HG03039 (cell line): ENCODE measurements at regions not wholly inside any gene's neighbourhood (a gene's known extent, or its start where the extent isn't known, plus 50 kb on each side); places are given as distances from the start of the nearest gene placed in this dataset.

Source experiments
- ATAC-seq: cut with Tn5 transposase; IDR thresholded peaks from one replicate; pipeline ENCODE4 v1.9.1; 2021; ENCODE audit warnings: mild to moderate bottlenecking, moderate library complexity; ENCODE audit not compliant: unreplicated experiment

DNA sequence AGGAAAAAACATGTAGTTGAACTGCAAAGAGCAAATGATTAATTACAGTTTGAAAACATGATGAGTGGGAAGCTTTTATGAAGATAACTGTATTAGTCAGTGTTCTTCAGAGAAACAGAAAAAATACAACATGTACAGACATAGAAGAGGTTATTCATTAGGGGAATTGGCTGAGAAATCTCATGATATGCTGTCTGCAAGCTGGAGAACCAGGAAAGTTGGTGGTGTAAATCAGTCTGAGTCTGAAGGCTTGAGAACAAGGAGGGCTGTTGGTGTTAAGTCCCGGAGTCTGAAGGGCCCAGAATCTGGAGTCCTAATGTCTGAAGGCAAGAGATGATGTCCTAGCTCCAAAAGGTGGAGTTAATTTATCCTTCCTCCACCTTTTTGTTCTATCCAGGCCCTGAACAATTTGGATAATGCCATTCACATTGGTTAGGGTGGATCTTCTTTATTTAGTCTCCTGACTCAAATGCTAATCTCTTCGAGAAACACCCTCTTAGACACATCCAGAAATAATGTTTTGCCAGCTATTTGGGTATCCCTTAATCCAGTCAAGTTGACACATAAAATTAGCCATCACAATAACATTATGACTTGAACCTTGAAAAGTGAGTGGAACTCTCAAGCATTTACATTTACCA lies 672.9 kb upstream of the PTBP2 start:
- ATAC-seq = no peak

DNA sequence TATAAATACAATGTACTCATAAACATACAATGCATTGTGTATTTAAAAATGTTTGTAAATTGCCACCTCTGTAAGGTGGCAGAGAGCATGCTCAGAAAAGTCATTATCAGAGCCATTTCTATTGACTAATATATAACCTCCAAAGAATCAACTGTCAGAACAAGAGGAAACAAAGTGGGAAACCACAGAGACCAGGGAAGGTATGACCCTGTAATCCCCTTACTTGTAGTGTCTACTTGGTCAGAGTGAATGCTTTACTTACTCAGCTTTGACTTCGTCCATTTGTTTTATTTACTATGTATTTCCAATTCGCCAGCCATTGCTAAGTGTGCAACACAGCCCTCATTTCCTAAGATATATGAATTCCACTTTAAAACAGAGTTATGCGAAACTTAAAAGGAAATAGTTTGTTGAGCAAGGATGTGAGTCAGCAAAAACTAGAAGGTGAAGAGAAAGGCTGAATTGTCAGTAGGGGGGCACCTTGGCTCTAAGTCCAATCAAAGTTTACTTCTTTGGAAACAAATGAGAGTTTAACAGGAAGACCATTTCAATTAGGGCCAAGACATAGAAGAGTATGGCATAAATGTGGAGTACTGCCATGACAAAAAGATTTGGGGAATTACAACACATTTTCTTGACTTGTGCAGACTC lies 671.7 kb upstream of the PTBP2 start:
- ATAC-seq = no peak

DNA sequence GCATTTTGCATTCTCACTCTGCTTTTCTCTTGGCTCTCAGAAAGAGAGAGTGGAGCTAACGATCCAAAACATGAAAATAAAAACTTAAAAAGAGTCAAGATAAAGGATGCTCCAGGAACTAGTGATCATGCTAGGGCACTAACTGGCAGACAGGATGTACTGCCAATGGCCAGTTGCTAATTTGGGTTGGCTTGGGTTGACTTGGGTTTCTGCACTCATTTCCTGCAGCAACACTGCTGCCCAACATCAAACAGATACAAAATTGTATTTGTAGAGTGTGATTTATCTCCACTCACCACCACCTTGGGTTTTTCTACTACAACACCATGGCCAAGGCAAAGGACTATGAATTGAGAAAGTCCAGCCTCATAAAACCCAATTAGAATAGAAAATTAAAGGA lies 662.3 kb upstream of the PTBP2 start:
- ATAC-seq = no peak

DNA sequence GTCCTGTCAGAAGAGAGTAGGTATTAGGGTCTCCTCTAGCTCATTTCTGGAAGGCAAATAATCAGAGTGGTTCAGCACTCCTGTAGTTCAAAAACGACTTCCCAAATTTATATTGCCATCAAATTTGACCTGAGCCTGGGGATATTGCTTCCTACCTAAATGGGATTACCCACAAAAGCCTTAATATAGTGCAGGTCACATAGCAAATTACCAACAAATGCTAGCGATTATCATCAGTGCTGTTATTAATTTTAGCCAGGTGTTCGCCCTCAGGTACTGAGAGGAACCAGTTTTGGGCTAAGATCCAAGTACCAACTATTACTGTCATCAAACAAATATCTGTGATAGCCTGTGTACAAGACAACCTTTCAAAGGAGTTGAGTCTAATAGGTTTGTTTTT lies 661.8 kb upstream of the PTBP2 start:
- ATAC-seq = no peak

DNA sequence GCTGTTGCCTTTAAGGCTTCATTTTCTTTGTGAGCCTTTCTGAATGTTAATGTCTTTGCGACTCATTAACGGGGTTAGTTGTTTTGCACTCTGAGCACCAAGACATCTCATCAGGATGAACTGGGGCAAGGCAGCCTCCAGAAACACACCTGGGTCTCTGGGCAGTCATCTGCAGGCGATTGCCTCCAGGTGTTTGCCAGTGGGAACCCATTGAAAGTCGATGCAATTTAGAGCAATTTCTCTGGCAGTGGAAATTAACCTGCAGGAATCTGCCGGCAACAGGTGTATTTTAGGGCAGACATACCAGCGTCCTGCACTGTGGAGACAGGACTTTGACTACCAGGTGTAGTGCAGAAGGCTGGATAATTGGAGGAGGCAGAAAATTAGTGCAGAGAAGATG lies 661.0 kb upstream of the PTBP2 start:
- no peak for ATAC-seq

DNA sequence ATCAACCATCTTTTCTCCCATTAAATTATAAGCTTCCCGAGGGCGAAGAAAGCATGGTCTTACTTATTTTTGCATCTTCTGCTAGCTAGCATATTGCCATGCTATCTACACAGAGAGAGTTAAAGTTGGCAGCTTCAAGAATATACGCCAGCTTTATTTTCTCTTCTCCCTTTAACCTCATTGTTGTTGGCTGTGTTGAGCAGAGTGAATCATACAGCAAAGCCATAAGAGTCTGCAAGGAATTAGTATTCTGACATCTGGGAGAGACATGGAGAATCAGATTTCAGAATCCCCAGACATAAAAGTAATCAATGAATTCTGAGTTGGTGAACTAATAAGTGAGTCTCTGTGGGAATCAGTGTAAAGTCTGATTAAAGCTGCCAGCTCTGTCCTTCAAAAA lies 649.6 kb upstream of the PTBP2 start:
- no peak for ATAC-seq

DNA sequence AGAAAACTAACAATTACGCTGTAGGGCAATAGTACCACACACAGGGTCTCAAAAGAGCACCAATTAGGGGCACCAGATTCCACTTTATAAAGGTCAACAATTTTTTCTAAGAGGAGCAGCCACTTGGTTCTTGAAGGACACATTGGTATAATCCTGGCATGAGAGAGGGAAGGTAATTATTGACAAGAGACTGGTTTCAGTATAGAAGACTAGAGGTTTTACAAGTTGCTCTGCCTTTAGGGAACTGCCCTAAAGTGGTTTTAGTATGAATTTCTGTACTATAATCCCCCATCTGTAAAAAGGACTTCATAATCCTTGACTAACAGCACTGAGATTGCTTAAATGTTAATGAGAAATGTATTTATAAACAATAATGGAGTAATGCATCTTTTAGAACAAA lies 648.5 kb upstream of the PTBP2 start:
- ATAC-seq = no peak

DNA sequence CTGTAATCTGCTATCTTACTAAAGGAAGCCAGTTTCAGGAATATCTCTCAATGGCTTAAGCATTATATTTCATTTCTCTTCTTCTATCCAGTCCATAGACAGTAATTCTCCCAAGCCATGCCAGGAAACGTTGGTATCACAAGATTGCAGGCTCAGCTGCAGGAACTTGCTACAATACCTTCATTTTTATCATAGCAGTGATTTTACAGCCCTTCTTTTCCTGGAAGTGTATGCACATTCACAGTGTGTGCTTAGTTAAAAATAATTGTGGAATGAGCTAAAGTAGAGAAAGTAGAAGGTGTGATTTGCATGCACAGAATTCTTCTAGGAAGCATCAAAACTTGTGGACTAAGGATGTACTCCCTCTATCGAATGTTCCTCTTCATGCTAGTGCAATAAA lies 647.2 kb upstream of the PTBP2 start:
- no peak for ATAC-seq

DNA sequence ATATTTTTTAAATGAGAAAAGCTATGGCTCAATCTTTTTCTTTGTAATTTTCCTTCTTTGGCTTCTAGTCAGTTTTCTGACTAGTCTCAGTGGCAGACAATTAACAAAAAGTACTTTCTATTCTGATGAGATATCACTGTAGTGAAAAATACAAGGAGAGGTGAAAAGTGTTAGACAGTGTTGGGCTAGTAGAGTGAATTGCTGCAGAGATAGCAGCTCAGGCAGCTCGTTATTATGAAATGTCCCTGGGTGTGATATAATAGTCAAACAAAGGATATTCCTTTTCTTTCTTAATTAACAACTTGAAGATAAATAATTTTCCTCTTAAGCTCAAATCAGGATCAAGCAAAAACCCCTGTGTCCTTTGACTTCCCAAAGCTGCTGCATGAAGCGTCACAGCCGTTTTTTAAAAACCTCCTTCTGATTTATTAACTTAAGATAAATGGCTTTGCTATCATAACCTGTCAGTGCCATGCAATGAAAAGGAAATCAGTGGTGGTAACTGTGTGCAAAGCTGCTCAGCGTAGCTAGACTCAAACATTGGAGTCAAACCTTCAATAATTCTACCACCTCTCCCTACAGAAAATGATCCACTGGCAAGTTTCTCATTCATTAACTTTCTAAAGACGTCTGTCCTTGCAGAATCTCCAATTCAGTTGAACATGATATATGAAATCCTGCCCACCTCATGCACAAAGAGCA lies 646.6 kb upstream of the PTBP2 start:
- no peak for ATAC-seq

DNA sequence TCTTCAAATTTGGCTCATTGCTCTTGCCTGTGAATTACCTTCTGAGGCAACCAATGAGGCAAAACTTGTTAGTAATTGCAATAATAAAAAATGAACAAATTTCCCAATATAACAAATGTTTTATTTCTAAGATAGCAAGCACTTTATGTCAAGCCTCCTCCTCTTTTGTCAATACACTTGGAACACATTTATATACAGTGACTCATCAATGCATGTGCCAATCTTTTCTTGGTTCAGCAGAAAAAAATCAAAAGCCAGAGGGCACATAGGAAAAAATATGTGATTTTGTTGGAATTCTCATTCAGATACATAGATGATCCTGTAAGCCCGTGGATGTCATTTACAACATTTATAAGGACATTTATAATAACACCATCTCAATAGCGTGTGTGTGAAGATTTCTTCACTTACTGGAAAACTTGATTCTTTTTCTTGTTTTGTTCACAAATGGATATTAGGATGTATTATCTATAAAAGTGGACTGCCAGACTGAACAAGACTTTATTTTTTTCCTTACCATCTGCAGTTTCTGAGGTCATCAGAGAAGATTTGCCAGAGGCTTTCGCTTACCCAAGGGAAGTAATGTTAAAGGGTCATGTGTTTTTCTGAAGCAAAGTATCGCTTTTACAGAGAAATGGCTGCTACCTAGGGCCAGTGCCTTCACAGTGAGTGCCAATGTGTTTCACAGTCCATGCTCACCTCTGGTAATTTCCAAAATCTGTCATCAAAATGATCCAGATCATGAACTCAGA lies 645.7 kb upstream of the PTBP2 start:
- ATAC-seq = no peak

DNA sequence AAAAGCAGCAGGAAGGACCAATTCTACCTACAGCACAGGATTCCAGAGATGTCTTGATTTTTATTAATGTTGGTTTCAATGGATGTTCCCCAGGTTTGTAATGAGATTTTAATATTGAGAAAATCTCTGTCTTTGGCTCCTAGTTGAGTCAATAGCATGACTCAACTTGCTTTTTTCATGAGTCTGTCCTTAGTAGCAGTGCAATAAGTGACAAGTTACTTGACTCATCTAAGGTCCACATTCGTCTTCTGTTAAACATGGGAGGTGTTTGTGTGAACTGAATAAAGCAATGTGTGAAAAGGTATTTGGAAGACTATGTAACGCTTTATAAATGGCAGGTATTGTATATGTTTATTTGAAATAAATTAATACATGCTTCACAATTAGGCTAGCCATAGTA lies 645.0 kb upstream of the PTBP2 start:
- no peak for ATAC-seq

DNA sequence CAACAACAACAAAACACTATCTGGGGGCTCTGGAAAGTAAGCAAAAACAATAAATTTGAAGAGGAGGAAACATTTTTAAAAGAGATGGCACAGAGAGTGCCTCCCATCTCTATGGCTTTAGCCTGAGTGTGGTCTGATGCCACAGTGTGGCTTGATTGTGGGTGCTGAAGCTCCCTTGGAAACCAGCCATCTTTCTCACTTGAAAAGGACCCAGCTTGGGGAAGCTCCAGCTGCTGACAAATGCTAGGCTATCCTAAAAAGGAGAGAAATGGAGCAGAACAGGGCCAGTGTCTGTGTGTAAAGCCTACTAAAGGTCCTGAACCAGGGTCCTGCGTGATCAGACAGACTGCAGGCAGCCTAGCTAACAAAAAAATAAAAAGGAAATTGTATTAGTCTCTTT lies 642.0 kb upstream of the PTBP2 start:
- no peak for ATAC-seq

DNA sequence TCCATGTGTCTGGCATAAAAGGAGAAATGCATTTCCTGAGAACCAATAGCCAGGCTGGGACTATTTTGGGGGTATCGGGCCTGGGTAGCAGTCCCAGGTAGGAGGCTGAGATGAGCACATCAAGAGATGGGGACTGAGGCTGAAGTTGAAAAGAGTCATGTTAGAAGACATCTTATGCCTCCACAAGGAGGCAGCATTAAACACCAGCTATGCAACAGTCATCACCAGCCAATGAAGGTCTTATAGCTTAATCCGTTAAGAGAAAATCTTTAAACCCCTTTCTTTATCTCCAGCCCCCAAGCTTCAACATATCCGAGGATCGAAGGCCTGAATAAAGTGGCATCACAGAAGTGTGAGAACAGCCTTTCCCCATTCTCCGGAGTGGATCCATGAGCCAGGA lies 640.7 kb upstream of the PTBP2 start:
- no peak for ATAC-seq

DNA sequence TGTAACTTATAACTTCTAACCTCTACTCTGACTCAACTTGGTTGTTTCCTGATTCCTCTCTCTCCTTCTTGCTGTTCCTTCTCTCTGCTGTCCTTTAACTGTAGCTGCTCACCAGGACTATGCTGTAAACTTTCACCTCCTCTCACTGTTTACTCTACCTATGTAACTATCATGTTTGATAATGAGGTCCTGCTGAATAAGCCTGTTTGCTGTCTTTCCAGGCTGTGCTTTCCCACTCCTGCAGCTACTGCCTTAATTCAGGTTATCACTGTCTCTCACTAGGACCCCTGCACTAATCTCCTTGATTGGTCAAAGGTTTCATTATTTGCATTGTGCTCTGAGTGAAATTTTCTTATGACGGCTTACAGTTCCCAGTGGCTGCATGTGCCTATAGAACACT lies 633.9 kb upstream of the PTBP2 start:
- no peak for ATAC-seq

DNA sequence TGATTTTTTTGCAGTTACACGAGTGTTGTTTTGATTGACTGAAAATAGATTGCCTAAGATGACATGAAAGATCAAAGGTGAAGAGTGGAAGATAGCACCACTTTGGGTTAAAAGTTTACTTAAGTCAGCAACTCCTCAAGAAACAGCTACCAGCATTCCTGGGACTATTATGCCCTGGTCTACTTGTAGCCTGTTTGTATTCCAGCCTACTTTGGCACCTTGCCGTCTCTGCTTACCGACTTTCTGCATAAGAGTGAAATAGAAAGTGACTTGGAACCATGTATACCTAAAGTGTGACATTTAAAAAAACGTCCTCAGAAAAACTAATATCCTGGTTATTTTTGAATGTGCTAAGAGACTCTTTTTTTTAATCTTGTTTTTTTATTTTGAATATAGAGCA lies 631.5 kb upstream of the PTBP2 start:
- ATAC-seq = no peak

DNA sequence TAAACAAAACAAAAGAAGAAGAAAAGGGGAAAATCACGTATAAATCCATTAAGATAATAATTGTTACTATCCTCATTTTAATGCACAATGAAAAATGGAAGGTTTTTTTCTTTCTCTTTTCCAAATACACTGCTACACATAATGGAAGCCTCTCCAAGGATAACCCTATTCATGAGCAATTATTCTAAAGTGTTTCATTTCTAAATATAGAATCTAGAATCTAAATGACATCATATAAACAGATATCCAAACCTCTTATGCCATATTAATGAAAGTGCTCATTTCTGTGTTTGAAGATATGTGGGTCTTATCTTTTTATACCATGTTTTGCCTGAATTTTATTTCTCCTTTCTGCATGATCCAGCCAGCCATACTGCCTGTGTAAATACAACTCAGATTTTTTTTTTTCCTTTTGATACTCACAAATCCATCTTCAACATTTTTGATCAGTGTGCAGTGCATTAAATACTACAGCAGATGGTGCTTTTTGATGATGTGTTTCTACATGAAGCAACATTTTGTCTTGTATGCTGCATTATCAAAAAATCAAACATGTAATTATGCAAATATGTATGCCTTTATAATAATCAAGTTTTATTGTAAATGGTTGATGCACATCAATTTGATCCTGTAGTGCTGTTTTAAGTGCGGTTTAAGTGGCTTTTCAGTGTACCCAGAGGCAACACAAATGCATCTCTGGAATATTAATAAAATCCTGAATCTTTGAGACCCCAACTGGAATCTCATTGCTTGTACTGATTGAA lies 625.6 kb upstream of the PTBP2 start:
- no peak for ATAC-seq

DNA sequence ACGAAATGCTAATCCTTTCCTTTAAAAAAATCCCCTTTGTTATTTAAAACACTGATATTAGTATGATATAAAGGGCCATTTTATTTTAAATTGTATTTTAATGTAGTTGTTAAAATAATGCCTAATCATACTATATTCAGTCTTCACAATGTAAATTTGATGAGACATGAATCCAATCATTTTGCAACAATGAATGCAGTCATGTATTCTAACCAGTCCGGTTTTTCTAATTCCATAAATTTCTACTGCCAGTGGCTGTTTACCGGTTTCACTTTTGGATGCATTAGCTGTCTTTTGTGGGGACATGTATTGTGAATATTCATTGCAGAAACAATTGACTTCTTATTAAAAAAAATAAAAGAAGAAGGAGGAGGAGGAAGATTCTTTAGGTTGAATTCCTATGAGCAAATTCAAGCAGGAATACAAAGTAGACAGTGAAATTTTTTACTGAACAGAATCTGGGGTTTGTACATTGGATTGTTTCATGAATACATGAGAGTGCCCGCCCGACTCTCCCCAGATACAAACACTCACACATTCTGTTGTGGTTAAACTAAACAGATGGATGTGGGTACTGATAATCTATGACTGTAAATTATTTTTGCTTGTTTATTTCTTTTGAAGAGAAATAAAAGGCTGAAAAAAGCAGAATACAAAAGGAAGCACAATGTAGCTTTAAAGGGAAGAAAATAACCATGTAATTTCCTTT lies 624.8 kb upstream of the PTBP2 start:
- no peak for ATAC-seq

DNA sequence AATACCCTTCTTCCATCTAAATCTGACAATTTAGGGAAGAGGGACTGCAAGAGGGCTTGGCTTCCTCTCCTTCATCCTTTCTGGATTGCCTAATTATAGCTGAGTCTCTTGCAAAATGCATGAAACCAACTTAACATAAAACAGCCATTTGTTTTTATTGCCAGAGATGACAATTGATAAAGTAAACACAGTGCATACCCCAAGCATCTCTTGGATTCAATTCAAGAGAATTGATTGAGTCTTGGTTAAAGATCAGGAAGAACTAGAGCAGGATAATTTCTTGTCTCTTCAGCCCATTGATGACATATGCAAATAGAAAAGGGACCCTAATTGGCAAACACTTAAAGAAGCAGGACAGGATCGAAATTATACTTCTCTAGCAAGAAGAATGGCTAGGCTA lies 617.1 kb upstream of the PTBP2 start:
- no peak for ATAC-seq

DNA sequence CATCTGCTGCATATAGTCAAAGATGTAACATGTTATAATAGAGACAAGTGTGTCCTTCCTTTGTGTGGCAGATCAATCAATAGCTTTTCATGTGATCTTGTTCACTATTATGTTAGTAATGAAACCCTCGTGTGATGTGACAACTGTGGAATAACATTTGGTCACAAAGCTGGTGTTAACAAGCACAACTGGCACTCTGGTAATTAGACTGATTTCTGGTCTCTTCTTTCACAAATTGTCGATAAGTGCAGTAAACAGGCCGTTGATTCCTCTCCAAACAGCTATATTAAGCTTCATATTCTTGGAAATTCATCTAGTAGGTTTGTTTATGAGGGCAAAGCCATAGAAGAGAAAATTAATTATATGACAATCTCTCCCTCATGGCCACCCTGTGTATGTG lies 616.7 kb upstream of the PTBP2 start:
- no peak for ATAC-seq

DNA sequence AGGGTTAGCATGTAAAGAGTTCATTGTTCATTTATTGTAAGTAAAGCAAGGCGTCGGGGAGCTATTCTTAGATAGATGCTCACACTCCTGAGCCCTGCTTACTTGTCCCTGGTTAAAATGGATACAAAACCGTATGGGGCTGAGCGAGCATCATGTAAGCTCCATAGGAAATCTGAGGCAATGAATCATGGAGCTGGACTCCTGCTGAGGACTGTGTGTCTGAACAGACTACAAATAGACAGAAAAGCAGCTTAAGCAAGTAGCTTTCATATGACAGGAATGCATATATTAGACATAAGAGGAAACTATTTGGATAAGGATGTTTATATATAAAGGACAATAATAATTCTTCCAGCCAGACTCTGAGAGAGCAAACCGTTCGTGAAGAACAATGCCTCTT lies 604.9 kb upstream of the PTBP2 start:
- no peak for ATAC-seq
